Ecto neural progenitor cell (in vitro differentiated cells): ENCODE measurements at regions not wholly inside any gene's neighbourhood (a gene's known extent, or its start where the extent isn't known, plus 50 kb on each side); places are given as distances from the start of the nearest gene placed in this dataset.

Experiments used
- DNase-seq: peaks from one replicate; pipeline ENCODE4 v3.0.0-alpha.2; 2018; ENCODE audit warnings: low spot score

- DNase-seq, result no peak
Measured at GRCh38 chrX:5082705-5083104, 1146.0 kb downstream of the NLGN4X start.

GRCh38 chrX:5080791-5081190, 1147.9 kb downstream of the NLGN4X start:
- DNase-seq, result no peak

DNA sequence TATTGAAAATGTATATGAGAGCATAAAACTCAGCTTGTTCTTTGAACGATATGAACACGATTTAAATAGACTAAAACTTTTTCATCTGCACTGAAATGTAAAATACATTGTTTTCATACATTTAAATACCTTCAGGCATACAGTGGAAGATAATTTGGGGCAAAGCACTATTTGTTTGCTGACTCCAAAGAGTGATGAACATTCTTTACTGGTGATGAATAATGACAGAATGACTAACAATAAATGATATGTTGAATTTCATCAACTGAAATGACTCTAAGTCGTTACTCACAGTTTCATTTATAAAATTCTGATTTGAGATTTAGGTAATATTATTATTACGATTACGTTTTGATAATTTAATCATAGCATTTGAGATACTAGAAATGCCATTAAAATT, 1160.1 kb downstream of the NLGN4X start:
- no peak for DNase-seq

GRCh38 chrX:5057786-5058185, 1170.9 kb downstream of the NLGN4X start:
- DNase-seq, result no peak

GRCh38 chrX:5054852-5055251, 1173.8 kb downstream of the NLGN4X start:
- DNase-seq, result no peak

- no peak for DNase-seq
Measured at GRCh38 chrX:5051831-5052491, 1176.7 kb downstream of the NLGN4X start.

GRCh38 chrX:5042563-5042962, 1186.1 kb downstream of the NLGN4X start:
- DNase-seq, result no peak

DNA sequence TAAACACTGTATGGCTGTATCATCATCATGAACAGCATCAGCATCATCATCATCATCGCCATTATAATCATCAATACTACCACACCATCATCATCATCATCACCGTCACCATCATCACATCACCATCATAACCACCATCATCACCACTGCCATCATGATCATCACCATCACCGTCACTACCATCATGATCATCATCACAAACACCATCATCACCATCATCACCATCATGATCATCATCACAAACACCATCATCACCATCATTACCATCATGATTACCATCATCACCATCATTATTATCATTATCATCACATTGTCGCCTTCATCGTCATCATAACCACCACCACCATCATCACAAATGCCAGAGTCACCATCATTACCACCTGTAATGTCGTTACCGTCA, 1196.9 kb downstream of the NLGN4X start:
- DNase-seq, result no peak

- no peak for DNase-seq
Measured at GRCh38 chrX:5015451-5015850, 1213.2 kb downstream of the NLGN4X start.

- no peak for DNase-seq
Measured at GRCh38 chrX:4994855-4995254, 1233.8 kb downstream of the NLGN4X start.

GRCh38 chrX:4978613-4979012, 1250.1 kb downstream of the NLGN4X start:
- DNase-seq, result no peak

DNA sequence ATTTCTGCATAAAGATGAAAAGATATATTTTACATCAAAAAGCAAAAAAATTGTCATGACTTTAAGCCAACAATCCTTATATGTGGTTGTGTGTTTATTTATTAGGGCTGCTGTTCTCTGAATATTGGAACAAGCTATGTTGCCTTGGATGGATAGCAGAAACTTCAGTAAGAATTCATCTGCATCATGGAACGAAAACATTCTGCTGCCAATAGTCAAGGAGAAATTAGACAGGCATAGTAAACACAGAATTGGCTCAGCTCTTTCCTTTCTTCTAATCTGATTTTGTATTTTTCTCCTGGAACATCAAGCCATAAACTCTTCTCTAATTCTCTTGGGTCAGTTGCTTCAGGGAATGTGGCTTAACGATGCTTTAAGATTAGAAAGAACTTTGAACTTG, 1257.0 kb downstream of the NLGN4X start:
- DNase-seq, result no peak

- no peak for DNase-seq
Measured at GRCh38 chrX:4964112-4964511, 1250.7 kb upstream of the PRKX start.

DNA sequence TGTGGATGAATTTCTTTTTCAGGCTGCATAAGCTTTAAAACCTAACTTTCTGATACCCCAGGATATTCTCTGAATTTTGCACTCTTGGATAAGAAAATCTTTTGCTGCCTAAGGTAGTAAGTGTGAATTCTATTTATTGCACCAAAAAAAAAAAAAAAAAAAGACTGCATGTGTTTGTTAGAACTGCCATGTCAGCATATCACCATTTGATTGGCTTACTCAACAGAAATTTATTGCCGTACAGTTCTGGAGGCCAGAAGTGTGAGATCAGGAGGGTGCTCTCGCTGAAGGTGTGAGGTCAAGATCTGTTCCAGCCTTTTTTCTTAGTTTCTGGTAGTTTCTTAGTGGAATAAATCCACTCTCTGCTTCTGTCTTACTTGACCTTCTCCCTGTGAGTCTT, 1250.0 kb upstream of the PRKX start:
- no peak for DNase-seq

DNA sequence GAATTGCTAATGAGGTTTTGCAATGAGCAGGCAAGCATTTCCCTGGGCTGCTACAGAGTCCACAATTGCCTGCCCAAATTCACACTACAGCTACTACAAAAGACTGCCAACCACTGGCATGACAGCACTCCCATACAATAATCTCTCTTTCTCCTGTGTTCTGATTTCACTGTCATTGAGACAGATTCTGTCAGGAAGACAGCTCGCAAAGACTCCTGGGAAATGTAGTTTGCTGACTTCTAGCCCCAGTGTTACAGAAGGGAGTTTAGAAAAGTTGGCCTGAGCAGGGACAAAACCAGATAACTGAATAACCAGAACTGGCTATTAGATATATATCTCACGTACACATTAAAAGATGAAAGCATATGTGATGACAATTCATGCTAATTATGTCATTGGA, 1231.3 kb upstream of the PRKX start:
- DNase-seq, result no peak

DNA sequence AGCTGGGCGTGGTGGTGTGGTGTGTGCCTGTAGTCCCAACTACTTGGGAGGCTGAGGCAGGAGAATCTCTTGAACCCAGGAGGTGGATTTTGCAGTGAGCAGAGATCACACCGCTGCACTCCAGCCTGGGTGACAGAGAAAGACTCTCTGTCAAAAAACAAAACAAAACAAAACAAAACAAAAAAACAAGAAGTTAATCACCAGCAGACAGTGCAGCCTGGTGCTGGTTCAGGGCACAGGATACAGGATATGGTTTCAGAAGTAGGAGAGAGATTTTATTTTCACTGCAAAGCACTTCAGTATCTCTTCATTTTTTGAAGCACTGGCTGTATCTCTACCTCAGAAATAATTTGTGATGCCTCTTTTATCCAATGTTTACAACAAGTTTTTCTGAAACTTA, 1222.9 kb upstream of the PRKX start:
- DNase-seq, result no peak

GRCh38 chrX:4935846-4936245, 1222.4 kb upstream of the PRKX start:
- DNase-seq, result no peak

GRCh38 chrX:4935401-4935800, 1222.0 kb upstream of the PRKX start:
- DNase-seq, result no peak

- no peak for DNase-seq
Measured at GRCh38 chrX:4932790-4933189, 1219.3 kb upstream of the PRKX start.

GRCh38 chrX:4930426-4930825, 1217.0 kb upstream of the PRKX start:
- DNase-seq, result no peak

DNA sequence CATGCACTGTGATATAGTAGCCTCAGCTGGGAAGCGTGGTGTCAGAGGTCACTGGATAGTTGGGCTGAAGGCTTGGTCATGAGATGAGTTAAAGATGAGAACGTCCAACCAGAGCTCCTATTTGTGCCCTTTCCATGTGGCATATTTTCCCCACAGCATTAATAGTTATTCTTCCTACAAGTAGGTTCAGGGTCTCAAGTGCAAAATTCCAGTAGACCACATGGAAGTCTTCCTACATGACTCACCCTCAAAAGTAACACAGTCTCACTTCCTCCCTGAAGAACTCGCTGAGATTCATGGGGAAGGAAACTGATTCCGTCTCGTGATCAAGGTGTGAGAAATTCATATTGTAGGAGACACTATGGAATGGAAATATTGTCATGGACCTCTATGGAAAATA, 1212.5 kb upstream of the PRKX start:
- no peak for DNase-seq

GRCh38 chrX:4909348-4909747, 1195.9 kb upstream of the PRKX start:
- no peak for DNase-seq

- DNase-seq, result no peak
Measured at GRCh38 chrX:4905576-4905975, 1192.1 kb upstream of the PRKX start.

GRCh38 chrX:4881277-4881676, 1167.8 kb upstream of the PRKX start:
- no peak for DNase-seq

DNA sequence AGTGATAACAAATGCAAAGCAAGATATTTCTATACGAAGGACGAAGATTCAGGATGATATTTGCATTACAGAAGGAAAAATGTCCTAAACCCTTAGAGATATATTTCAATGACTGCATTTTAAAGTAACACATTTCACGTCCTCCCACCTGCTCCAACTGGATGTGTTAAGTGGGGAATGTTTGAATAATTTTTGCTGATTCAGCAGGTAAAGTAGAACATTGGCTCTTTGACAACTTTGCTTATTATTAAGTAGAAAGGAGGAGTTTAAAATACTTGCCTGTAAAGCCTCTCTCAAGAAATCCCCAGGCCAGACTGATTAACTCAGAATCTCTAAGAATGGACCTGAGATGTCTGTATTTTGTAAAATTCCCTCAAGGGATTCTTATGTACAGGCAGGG, 1165.2 kb upstream of the PRKX start:
- DNase-seq, result no peak
